Spinal cord (tissue), 9 donors: ENCODE measurements at regions not wholly inside any gene's neighbourhood (a gene's known extent, or its start where the extent isn't known, plus 50 kb on each side); places are given as distances from the start of the nearest gene placed in this dataset.

ENCODE experiments used
- DNase-seq, 6 donors: peaks; one replicate each; pipeline versions ENCODE4 v3.0.0 to v3.0.0-alpha.2; 2013 to 2015; ENCODE audit warnings: low spot score in 6 of 6, low read depth in 4 of 6
- H3K27ac ChIP-seq: one replicate; pipeline ENCODE4 v1.5.1; 2013; ENCODE audit warnings: low read depth, low read length, control low read depth
- H3K27me3 ChIP-seq: one replicate; pipeline ENCODE4 v1.6.1; 2013; ENCODE audit warnings: low read length; ENCODE audit not compliant: control insufficient read depth, insufficient read depth
- H3K36me3 ChIP-seq: one replicate; pipeline ENCODE4 v1.6.1; 2013; ENCODE audit warnings: low read length; ENCODE audit not compliant: control insufficient read depth, insufficient read depth
- H3K4me1 ChIP-seq: one replicate; pipeline ENCODE4 v1.6.1; 2013; ENCODE audit warnings: low read length; ENCODE audit not compliant: control insufficient read depth, insufficient read depth
- H3K4me3 ChIP-seq: one replicate; pipeline ENCODE4 v1.5.1; 2013; ENCODE audit warnings: low read depth, low read length, control low read depth
- H3K9me3 ChIP-seq: one replicate; pipeline ENCODE4 v1.6.1; 2013; ENCODE audit warnings: low read length; ENCODE audit not compliant: control insufficient read depth, insufficient read depth
- WGBS: methylation state at CpG from one replicate; pipeline ENCODE4 v1.1.5; 2013; ENCODE audit warnings: missing lambda C conversion rate; ENCODE audit not compliant: insufficient coverage; 5-methylcytosine and 5-hydroxymethylcytosine counted together
- donor health status: healthy.

DNA sequence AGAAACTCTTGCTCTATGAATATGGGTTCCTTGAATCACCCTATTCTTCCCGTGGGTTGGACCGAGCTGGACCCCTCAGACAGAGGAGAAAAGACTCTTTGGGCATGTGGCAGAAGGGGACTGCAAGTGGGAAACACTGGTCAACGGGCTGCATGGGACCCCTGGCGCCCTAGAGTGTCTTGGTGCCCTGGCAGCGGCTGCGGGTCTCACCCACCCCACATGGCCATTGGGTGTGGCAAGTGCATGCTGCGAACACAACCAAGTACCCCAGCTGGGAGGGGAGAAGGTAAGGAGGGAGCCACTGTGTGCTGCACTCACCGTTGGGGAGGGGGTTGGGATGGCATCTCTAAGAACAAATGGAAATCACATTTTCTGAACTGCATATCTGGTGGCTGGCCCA, 438.8 kb upstream of the EYS start:
- H3K4me3 ChIP-seq = no peak overlapping the region
- no peaks in the 10 kb centered on the region for H3K36me3 ChIP-seq
- DNase-seq = no peak
- no peaks in the 10 kb centered on the region for H3K4me1 ChIP-seq
- H3K27me3 ChIP-seq = no peaks in the 10 kb centered on the region
- H3K27ac ChIP-seq = no peak overlapping the region
- H3K9me3 ChIP-seq = no peaks in the 10 kb centered on the region
- WGBS = 100% methylated on average over 2 of the region's 8 CpGs

DNA sequence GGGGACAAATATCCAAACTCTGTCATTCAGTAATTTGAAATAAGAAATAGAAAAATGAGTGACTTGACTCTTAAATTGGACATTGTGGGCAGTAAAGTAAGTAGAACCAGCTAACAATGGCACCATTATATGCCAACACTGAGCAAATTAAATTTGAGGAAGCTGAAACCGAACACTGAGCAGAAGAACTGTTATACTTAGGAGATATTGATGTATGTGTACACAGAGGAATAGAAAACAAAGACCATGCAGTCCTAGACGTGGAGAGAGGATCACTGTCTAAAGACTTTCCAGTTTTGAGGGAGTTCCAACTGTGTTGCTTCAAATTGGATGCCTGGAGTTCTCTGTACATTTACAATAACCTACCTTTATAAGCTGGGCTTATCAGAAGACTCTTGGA, 427.0 kb upstream of the EYS start:
- no peaks in the 10 kb centered on the region for H3K36me3 ChIP-seq
- DNase-seq = no peak
- no peaks in the 10 kb centered on the region for H3K27me3 ChIP-seq
- no peak overlapping the region for H3K27ac ChIP-seq
- H3K9me3 ChIP-seq = no peaks in the 10 kb centered on the region
- WGBS = 33% methylated on average over 1 of the region's 2 CpGs
- no peak overlapping the region for H3K4me3 ChIP-seq
- H3K4me1 ChIP-seq = no peaks in the 10 kb centered on the region

DNA sequence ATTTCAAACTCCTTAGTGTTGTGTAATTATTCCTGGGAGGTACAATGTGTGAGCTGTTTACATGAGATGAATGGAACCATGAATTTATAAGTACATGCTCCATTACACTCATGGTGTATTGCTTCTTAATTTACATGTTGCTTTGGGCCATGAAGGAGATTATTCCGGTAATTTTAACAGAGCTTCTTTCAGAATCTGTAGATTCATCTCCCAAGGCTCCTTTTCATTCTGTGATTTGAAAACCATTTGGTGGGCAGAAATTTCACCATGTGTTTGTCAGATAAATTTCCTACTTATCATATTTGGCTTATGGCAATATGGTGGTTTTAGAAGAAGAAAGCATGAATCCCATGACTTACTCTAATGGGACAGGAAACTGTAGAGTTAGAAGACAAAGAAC, 421.6 kb upstream of the EYS start:
- Histone ChIP-seq H3K36me3 (no peaks in the 10 kb centered on the region), H3K4me1 (peaks cover 4% of the 10 kb centered on the region), H3K9me3 (peaks cover 5% of the 10 kb centered on the region), H3K27ac (no peak overlapping the region), H3K4me3 (no peak overlapping the region), H3K27me3 (no peaks in the 10 kb centered on the region)
- DNase-seq = peak in 4 of 6 donors; percentile 11 to 77 (median 41)
- no CpG with 5 or more reads among the region's 1 CpG for WGBS

DNA sequence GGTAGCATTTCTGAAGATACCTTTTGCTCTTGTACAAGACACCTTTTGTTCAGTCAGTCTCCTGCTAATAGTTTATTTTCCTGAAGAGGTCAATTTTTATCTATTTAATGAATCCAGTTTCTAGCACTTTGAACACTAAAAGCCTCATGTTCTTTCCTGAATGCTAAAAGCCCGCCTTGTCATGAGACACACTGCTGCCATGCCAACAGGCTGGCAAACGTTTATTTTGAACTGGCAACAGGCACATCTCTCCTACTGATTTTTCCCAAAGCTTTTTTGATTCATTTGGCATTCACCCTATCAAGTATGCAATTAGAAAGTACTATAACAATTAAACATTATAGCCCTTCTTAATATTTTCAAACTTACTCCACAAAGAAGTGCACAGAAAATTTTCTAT, 421.2 kb upstream of the EYS start:
- H3K36me3 ChIP-seq = no peaks in the 10 kb centered on the region
- no peak overlapping the region for H3K27ac ChIP-seq
- no peak overlapping the region for H3K4me3 ChIP-seq
- peaks cover 7% of the 10 kb centered on the region for H3K9me3 ChIP-seq
- H3K4me1 ChIP-seq = peaks cover 4% of the 10 kb centered on the region
- no peaks in the 10 kb centered on the region for H3K27me3 ChIP-seq
- WGBS = 0% methylated on average over 1 of the region's 2 CpGs
- peak; percentile 49 to 94 (median 66) for DNase-seq

DNA sequence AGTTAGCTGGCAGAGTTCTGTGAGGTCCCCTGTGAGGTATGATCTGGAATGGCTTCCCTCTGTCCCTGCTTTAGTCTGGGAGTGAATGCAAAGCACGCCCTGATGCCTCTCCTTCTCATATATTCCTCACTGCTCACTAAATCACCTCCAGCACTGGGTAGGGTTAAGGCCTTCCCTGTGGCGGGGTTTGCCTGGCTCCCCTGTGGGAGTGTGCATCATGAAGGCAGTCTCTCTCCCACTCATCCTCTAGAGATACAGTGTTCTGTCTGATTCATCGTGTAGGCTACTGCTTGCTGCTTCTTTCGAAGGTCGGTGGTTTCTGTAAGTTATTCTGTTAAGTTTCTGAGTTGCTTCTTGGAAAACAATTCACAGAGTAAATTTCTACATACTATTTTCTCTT, 420.0 kb upstream of the EYS start:
- Histone ChIP-seq H3K36me3 (no peaks in the 10 kb centered on the region), H3K27ac (no peak overlapping the region), H3K4me1 (peaks cover 4% of the 10 kb centered on the region), H3K4me3 (no peak overlapping the region), H3K27me3 (no peaks in the 10 kb centered on the region), H3K9me3 (peaks cover 7% of the 10 kb centered on the region)
- no CpG with 5 or more reads among the region's 5 CpGs for WGBS
- DNase-seq = no peak

DNA sequence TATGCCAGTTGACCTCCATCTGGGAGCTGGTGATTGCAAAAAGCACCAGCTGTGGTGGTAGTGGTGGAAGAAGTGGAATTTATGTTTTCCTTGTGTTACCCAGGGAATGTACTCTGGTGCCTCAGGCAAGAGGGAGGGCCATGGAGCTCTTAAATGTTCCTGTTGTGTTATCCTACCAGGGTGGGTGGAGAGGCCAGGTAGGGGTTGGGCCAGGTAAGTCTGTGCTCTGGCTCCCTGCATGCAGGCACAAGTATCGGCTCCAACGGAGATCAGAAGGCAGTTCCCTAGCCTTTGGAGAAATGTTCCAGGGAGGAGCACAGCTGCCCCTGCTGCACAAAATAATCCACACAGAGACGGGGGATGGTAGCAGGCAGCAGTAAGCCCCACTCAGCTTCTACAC, 419.3 kb upstream of the EYS start:
- no peak for DNase-seq
- 100% methylated on average over 2 of the region's 3 CpGs for WGBS
- no peaks in the 10 kb centered on the region for H3K27me3 ChIP-seq
- H3K36me3 ChIP-seq = no peaks in the 10 kb centered on the region
- peaks cover 7% of the 10 kb centered on the region for H3K9me3 ChIP-seq
- H3K4me3 ChIP-seq = no peak overlapping the region
- H3K4me1 ChIP-seq = peaks cover 4% of the 10 kb centered on the region
- no peak overlapping the region for H3K27ac ChIP-seq

DNA sequence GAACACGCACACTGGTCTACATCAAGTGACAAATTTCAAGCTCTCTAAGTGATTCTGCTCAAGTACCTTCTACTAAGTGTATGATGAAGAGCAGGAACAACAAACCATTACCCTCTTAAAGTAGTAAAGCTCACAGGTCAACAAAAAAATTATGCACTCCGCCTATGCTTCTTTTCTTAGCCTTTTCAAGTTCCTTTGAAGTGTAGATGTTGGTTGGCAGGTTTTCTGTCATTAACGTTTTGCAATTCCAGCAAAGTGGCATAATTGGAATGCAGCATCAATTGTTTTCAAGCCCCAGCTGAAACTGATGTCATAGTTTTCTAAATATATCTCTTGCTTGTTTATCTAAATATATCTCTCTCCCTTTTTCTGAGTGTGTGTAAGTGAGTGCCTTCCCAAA, 396.9 kb upstream of the EYS start:
- H3K9me3 ChIP-seq = no peaks in the 10 kb centered on the region
- H3K27ac ChIP-seq = no peak overlapping the region
- no peak overlapping the region for H3K4me3 ChIP-seq
- no peaks in the 10 kb centered on the region for H3K36me3 ChIP-seq
- no peaks in the 10 kb centered on the region for H3K27me3 ChIP-seq
- H3K4me1 ChIP-seq = no peaks in the 10 kb centered on the region
- no CpG with 5 or more reads among the region's 3 CpGs for WGBS
- DNase-seq = no peak

DNA sequence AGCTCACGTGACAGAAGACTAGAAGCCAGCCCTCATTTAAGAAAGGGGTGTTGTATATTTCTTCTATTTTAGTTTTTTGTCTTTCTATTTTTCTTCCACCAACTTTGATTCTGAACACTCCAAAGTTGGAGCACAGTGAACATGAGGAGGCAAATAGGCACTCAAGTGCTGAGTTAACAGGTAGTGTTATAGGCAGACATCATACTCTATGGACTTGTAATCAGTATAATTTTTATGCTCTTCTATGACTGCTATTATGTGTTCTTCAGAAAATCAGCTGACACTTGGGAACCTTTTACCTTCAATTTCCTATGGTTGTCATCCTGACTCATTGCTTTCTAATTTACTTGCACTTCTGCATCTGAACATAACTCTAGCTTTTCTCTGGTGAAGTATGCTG, 396.3 kb upstream of the EYS start:
- Histone ChIP-seq H3K4me1 (no peaks in the 10 kb centered on the region), H3K4me3 (no peak overlapping the region), H3K27ac (no peak overlapping the region), H3K27me3 (no peaks in the 10 kb centered on the region), H3K9me3 (no peaks in the 10 kb centered on the region), H3K36me3 (no peaks in the 10 kb centered on the region)
- no CpG with 5 or more reads among the region's 1 CpG for WGBS
- DNase-seq = no peak

DNA sequence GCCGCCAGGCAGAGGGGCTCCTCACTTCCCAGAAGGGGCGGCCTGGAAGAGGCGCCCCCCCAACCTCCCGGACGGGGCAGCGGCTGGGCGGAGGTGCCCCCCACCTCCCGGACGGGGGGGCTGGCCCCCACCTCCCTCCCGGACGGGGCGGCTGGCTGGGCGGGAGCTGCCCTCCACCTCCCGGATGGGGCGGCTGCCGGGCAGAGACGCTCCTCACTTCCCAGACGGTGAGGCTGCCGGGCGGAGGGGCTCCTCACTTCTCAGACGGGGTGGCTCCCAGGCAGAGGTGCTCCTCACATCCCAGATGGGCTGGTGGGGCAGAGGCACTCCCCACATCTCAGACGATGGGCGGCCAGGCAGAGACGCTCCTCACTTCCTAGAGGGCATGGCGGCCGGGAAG, 389.7 kb upstream of the EYS start:
- Histone ChIP-seq H3K4me3 (no peak overlapping the region), H3K4me1 (no peaks in the 10 kb centered on the region), H3K9me3 (no peaks in the 10 kb centered on the region), H3K27ac (no peak overlapping the region), H3K27me3 (no peaks in the 10 kb centered on the region), H3K36me3 (no peaks in the 10 kb centered on the region)
- 93% methylated on average over 22 of the region's 26 CpGs for WGBS
- no peak for DNase-seq

DNA sequence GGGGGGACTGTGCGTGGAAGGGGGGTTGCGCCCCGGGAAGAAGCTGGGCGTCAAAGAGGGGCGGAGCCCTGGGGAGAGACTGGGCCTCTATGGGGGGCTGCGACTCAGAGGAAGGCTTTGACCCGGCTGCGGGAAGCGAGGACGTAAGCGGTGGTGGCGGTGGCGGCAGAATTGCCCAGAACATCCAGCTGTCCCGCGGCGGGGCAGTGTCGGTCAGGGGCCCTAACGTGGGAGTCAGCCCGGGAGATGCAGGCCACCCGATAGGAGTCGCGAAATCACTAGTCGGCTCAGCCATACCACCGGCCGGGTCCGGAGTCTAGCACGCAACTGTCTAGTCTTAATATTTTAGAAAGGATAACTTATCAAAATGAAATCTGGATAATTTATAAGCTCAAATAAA, 387.6 kb upstream of the EYS start:
- Histone ChIP-seq H3K9me3 (no peaks in the 10 kb centered on the region), H3K27me3 (no peaks in the 10 kb centered on the region), H3K36me3 (no peaks in the 10 kb centered on the region), H3K4me3 (no peak overlapping the region), H3K4me1 (no peaks in the 10 kb centered on the region), H3K27ac (no peak overlapping the region)
- no peak for DNase-seq
- 98% methylated on average over 17 of the region's 27 CpGs for WGBS
